Adrenal gland (tissue), 5 donors: ENCODE measurements at regions not wholly inside any gene's neighbourhood (a gene's known extent, or its start where the extent isn't known, plus 50 kb on each side); places are given as distances from the start of the nearest gene placed in this dataset.

ENCODE experiments used
- CTCF ChIP-seq, 6 experiments: fragments of 450-650 bp in 4 of 6; fragments of 200-600 bp in 2 of 6; sonication (generic) in 1 of 6; IDR thresholded peaks; 1 replicate in 5 of 6; 2 replicates in 1 of 6; pipeline versions ENCODE4 v1.5.1 to v1.8.0; 2016 to 2021; ENCODE audit warnings: antibody characterized with exemption in 6 of 6, mild to moderate bottlenecking in 2 of 6, moderate library complexity in 1 of 6
- POLR2A ChIP-seq, 2 donors: fragments of 450-650 bp; IDR thresholded peaks; one replicate each; pipeline ENCODE4 v1.6.1; 2017; ENCODE audit warnings: antibody characterized with exemption in 2 of 2, mild to moderate bottlenecking in 2 of 2, moderate library complexity in 1 of 2
- donor health status: DM: no; HTN: no; CAD: no.

GRCh38 chr7:54877683-54878082 is 118.7 kb upstream of the SEC61G start:
- peak in 3 of 6 experiments; percentile 17 to 33 (median 23) for TF ChIP-seq CTCF (IDR thresholded peaks at IDR 0.05)
- no peak for TF ChIP-seq POLR2A (IDR thresholded peaks at IDR 0.05)
